Choroid plexus epithelial cell (primary cell): ENCODE measurements at regions not wholly inside any gene's neighbourhood (a gene's known extent, or its start where the extent isn't known, plus 50 kb on each side); places are given as distances from the start of the nearest gene placed in this dataset.
"Not testable (repeated sequence)": the region's sequence is repeated elsewhere in the genome, so short reads cannot be mapped to it uniquely, and the experiment has no call there.

Experiments
- DNase-seq: peaks from one replicate; pipeline ENCODE4 v3.0.0-alpha.2; 2010; ENCODE audit warnings: low read depth
- H3K4me3 ChIP-seq: 2 replicates; pipeline ENCODE4 v1.5.1; 2011; ENCODE audit warnings: low read depth, mild to moderate bottlenecking, control low read depth, low read length, moderate library complexity
- TF ChIP-seq, protein P1 (sequence below): conservative IDR thresholded peaks from 2 replicates; pipeline ENCODE4 v1.5.1; 2011; ENCODE audit warnings: low read depth, mild to moderate bottlenecking, control low read depth, inconsistent platforms, low read length, moderate library complexity

DNA sequence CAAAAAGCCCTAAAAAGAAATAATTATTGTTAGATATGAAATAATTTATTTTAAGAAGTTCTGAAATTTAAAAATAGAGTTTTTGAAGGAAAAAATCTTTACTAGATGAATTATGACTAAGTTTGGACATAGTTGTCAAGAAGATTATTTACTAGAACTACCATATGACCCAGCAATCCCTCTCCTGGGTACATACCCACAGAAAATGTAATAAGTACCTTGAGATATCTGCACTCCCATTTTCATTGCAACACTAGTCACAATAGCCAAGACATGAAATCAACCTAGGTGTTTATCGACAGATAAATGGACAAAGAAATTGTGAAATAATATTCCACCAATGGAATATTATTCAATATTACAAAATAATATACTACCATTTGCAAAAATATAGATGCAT, 109.9 kb downstream of the PDHA2 start:
- TF ChIP-seq, protein P1, sequence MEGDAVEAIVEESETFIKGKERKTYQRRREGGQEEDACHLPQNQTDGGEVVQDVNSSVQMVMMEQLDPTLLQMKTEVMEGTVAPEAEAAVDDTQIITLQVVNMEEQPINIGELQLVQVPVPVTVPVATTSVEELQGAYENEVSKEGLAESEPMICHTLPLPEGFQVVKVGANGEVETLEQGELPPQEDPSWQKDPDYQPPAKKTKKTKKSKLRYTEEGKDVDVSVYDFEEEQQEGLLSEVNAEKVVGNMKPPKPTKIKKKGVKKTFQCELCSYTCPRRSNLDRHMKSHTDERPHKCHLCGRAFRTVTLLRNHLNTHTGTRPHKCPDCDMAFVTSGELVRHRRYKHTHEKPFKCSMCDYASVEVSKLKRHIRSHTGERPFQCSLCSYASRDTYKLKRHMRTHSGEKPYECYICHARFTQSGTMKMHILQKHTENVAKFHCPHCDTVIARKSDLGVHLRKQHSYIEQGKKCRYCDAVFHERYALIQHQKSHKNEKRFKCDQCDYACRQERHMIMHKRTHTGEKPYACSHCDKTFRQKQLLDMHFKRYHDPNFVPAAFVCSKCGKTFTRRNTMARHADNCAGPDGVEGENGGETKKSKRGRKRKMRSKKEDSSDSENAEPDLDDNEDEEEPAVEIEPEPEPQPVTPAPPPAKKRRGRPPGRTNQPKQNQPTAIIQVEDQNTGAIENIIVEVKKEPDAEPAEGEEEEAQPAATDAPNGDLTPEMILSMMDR = no peak
- no peak overlapping the region for H3K4me3 ChIP-seq

DNA sequence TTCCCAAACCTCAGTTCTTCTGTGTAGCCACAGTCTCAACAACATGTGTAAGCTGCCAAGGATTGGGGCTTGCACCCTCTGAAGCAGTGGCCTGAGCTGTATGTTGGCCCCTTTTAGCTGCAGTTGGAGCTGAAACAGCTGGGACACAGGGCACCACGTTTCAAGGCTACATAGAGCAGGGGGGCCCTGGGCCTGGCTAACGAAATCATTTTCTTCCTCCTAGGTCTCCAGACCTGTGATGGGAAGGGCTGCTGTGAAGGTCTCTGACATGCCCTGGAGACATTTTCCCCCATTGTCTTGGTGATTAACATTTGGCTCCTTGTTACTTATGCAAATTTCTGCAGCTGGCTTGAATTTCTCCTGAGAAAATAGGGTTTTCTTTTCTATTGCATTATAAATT, 112.6 kb downstream of the PDHA2 start:
- not testable (repeated sequence) for H3K4me3 ChIP-seq, DNase-seq

More for the DNA sequence above, 109.9 kb downstream of the PDHA2 start:
- DNase-seq = no peak

DNA sequence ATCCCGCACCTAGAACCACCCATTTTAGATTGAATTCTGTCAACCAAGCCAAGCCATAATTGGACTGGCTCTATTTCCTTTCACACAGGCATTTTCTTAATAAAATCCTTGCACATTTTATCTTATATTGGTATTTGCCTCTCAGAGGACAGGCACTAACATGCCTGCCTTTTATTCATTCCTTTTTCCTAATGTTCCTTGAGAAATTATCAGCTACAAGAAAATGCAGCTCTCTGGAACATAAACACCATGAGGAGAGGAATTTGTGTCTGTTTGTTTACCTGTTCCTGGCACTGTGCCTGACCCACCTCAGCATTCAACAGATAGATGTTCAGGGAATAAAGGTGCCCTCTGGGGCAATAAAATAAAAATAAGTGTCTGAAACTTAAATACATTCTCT, 116.2 kb downstream of the PDHA2 start:
- no peak for DNase-seq
- TF ChIP-seq, protein P1 = no peak
- no peak overlapping the region for H3K4me3 ChIP-seq

DNA sequence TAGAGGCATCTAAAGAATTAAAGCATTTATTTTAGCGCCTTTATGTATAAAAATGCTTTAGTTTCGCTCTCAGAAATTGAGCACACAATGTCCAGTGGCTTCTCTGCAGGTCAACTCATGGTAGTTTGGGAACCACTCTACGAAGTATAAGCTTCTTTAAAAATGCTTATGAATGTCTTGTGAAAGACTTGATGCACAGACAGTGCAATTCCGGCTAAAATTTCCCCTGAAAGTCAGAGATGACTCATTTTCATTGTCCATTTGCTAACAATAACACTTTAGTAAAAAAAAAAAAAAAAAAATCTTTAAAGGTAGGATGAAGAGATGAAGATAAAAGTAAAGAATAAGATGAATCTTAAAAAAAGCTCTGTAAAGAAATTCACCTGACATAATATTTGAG, 117.2 kb downstream of the PDHA2 start:
- TF ChIP-seq, protein P1 = no peak
- peak; percentile 54 for DNase-seq

DNA sequence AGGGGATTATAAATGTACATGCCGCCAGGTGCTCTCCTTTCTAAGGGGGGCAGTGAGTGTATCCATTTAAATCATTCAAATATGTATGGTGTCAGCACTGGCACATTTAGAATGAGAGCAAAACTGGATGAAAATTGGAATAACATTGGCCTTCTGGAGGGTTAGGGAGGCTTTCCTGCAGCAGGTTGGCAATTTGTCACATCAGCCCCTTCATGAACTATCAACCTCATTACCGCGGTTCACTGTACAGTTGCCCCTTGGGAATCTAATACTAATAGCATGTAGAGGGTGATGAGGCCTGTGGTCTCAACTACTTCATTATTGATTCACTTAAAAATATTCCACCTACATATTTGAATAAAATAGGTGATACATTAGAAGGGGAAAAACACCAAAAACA, 117.9 kb downstream of the PDHA2 start:
- no peak overlapping the region for H3K4me3 ChIP-seq
- no peak for DNase-seq
- TF ChIP-seq, protein P1 = no peak

More for the DNA sequence above, 117.2 kb downstream of the PDHA2 start:
- H3K4me3 ChIP-seq = no peak overlapping the region

DNA sequence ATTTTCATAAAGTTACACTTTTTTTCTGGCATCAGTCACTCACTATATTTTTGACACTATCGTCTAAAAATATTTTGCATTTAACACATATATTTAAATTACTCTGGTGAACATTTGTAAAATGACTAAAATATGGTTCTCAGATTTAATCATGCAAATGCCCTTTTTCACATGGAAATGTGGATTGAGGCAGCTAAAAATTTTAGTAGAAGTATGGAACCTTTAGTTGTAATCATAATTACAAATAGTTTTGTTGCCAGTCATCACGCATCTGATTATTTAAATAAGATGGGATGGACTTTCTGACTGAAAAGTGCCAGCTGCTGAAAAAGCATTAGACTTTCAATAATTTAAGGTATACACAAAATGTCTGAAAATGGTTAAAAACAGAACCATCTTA, 119.3 kb downstream of the PDHA2 start:
- H3K4me3 ChIP-seq = no peak overlapping the region
- TF ChIP-seq, protein P1 = no peak
- DNase-seq = no peak

DNA sequence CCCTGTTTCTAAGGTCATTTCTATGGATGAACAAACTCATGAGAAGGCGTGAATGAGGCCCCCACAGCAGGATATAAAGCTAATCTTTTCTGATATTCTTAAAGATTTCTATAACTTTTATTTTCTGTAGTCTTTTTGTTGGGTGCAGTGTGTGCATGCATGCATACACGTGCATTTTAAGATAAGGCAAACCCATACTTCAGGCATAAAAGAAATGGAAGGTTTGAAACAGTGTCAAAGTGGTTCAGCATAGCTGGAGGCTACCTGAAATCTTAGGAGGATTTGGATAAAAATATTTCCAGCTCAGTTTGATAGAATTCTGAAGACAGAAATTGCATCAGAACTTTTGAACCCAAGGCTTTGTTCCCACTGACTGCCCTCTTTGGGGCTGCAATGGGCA, 119.7 kb downstream of the PDHA2 start:
- TF ChIP-seq, protein P1 = no peak
- no peak overlapping the region for H3K4me3 ChIP-seq
- DNase-seq = no peak

DNA sequence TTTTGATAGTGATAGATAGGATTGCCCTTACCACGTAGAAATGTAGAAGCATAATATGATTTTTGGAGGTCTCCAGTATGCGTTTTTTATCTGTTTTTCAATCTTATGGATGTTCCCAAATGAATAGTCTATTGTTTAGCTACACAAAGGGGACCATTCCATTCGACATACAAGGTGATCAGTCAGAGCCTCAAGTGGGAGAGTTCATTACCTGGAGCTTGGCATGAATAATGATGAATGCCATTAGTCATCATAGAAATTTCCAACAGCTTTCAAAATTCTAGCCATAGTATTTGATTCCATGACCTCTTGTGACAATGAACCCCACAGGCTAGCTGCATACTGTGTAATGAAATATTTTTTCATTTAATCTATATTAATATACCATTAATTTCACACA, 123.6 kb downstream of the PDHA2 start:
- H3K4me3 ChIP-seq = no peak overlapping the region
- DNase-seq = no peak
- TF ChIP-seq, protein P1 = no peak
